ENCODE measurements at regions not wholly inside any gene's neighbourhood (a gene's known extent, or its start where the extent isn't known, plus 50 kb on each side); places are given as distances from the start of the nearest gene placed in this dataset.

- BruUV-seq (replicated peaks), result no TSS peak
- ATAC-seq (no peak), DNase-seq (ENCODE audit: low read depth, low spot score) (no peak)
- Histone ChIP-seq H3K9me2 (ENCODE audit: insufficient read depth) (no peaks in the 10 kb centered on the region), H3K4me3 (replicated peaks in 1 of 2; ENCODE audit: low read depth in 1 of 2, low read length in 2 of 2) (no peak overlapping the region), H3K27ac (ENCODE audit: low read depth, low read length) (no peak overlapping the region), H3K9me3 (ENCODE audit: control insufficient read depth in 1 of 2, insufficient read depth in 1 of 2, low read depth in 1 of 2, low read length in 2 of 2) (peaks cover 0 to 29% of the 10 kb centered on the region in 2 experiments; a peak in 2 of 4 replicates), H3K36me3 (ENCODE audit: control insufficient read depth in 1 of 2, insufficient read depth in 2 of 2, low read length in 2 of 2) (no peaks in the 10 kb centered on the region), H3K79me2 (ENCODE audit: insufficient read depth, low read length) (no peaks in the 10 kb centered on the region), H4K20me1 (ENCODE audit: insufficient read depth) (no peaks in the 10 kb centered on the region), H3K4me2 (ENCODE audit: low read length) (no peak overlapping the region), H3K27me3 (ENCODE audit: insufficient read depth, low read length) (no peaks in the 10 kb centered on the region), H2AFZ (ENCODE audit: low read depth, low read length, poor library complexity, severe bottlenecking) (no peak overlapping the region), H3K9ac (ENCODE audit: low read length) (no peak overlapping the region), H3K4me1 (ENCODE audit: control insufficient read depth in 1 of 2, insufficient read depth in 2 of 2, low read length in 2 of 2) (no peaks in the 10 kb centered on the region)
- ChIA-PET RAD21 (ENCODE audit: low non-redundant PET in 1 of 2, low total read pairs in 2 of 2, uncharacterized antibody in 2 of 2, unreplicated experiment in 2 of 2) (no interaction called here), POLR2A (no interaction called here), CTCF (no interaction called here)
- intact Hi-C loops (cut with micrococcal nuclease), result no loop called here
- TF ChIP-seq POLR2AphosphoS5 (IDR thresholded peaks at IDR 0.05; ENCODE audit: low read depth, low read length) (no peak), CBX3 (IDR thresholded peaks at IDR 0.05; ENCODE audit: low read depth) (no peak), ELF1 (IDR thresholded peaks at IDR 0.05; ENCODE audit: borderline replicate concordance, low read depth) (no peak), MAX (IDR thresholded peaks at IDR 0.05) (no peak), REST (IDR thresholded peaks at IDR 0.05; ENCODE audit: low read depth) (no peak), CEBPB (IDR thresholded peaks at IDR 0.05; ENCODE audit: low read depth) (no peak), SRF (IDR thresholded peaks at IDR 0.05; ENCODE audit: low read depth) (no peak), RAD21 (IDR thresholded peaks at IDR 0.05; ENCODE audit: low read depth) (no peak), FOSL1 (IDR thresholded peaks at IDR 0.05; ENCODE audit: low read depth) (no peak)
Observed at GRCh38 chr16:52074133-52074532, 472.8 kb downstream of the TOX3 start.
